GM13977 (cell line): ENCODE measurements at regions not wholly inside any gene's neighbourhood (a gene's known extent, or its start where the extent isn't known, plus 50 kb on each side); places are given as distances from the start of the nearest gene placed in this dataset.

Experiments
- DNase-seq: peaks from one replicate; pipeline ENCODE4 v3.0.0; 2012; ENCODE audit warnings: low spot score
- in situ Hi-C: fragments of 300-500 bp; cut with MboI; formaldehyde crosslinking; loops from one replicate; pipeline ENCODE4 v1.12.0; 2022; ENCODE audit warnings: low sequenced_read_pairs, low pct_unique_long_range_greater_than_20kb, mixed read lengths, inconsistent platforms; ENCODE audit not compliant: unreplicated experiment
- TF ChIP-seq, protein P1 (sequence below): IDR thresholded peaks from 2 replicates; pipeline ENCODE4 v1.5.1; 2012; ENCODE audit warnings: mild to moderate bottlenecking, control low read depth; ENCODE audit not compliant: insufficient read depth; ENCODE audit errors: extremely low read depth, missing control alignments

DNA sequence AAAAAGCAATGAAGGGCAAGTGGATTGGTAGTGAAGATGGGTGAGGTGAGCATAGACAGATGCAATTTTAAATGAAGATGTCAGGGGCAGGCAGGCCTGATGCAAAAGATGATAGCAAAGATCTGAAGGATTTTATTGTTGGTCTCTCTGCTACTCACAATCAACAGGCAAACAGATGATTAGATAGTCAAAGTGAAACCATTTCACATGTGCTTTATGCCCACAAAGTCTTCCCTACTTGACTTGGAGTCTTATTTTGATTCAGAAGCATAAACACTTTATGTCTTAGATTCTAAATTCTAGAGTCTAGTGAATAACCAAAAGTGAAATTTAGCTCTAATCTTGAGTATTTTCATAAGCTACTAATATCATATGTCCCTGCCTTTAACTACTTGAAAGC lies 153.8 kb upstream of the HNRNPA3 start:
- peak; percentile 41 for DNase-seq
- TF ChIP-seq, protein P1, sequence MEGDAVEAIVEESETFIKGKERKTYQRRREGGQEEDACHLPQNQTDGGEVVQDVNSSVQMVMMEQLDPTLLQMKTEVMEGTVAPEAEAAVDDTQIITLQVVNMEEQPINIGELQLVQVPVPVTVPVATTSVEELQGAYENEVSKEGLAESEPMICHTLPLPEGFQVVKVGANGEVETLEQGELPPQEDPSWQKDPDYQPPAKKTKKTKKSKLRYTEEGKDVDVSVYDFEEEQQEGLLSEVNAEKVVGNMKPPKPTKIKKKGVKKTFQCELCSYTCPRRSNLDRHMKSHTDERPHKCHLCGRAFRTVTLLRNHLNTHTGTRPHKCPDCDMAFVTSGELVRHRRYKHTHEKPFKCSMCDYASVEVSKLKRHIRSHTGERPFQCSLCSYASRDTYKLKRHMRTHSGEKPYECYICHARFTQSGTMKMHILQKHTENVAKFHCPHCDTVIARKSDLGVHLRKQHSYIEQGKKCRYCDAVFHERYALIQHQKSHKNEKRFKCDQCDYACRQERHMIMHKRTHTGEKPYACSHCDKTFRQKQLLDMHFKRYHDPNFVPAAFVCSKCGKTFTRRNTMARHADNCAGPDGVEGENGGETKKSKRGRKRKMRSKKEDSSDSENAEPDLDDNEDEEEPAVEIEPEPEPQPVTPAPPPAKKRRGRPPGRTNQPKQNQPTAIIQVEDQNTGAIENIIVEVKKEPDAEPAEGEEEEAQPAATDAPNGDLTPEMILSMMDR = no peak
- in situ Hi-C loops = no loop called here

DNA sequence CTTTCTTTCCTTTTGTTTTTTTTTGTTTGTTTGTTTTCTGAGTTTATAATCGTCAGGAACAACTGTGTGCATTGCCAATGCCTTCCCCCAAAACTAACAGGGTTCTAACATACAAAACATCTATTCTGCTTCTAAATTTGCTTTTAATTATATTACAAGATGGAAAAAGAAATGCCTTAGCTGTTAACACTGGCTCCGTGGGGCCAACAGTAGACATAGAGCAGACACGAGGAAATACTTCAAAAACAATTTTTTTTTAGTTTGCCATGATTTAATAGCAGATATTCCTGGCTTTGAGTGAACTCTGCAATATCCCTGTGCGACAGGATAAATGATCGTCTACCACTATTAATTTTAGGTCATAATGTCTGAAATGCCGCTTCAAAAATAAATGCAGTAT lies 153.3 kb upstream of the HNRNPA3 start:
- no peak for DNase-seq
- TF ChIP-seq, protein P1 = no peak
- in situ Hi-C loops = no loop called here

DNA sequence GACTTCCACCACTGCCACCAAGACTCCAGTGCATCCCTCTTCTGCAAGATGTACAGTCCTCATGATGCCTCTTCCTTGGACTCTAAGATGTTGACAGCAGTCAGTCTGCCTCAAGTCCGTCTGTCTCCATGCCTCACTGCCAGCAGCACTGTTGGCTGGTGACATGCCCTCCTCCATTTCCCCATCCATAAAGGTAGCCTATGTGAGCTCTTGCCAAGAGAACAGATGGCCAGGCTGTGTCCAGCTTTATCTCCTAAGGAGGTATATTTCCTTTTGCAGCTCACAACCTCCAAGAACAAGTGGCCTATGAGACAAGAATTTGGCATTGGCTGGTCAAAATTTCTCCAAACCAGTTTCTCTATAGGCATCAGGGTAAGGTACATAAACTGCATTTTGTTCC lies 149.3 kb upstream of the HNRNPA3 start:
- TF ChIP-seq, protein P1 = no peak
- no peak for DNase-seq
- in situ Hi-C loops = no loop called here

DNA sequence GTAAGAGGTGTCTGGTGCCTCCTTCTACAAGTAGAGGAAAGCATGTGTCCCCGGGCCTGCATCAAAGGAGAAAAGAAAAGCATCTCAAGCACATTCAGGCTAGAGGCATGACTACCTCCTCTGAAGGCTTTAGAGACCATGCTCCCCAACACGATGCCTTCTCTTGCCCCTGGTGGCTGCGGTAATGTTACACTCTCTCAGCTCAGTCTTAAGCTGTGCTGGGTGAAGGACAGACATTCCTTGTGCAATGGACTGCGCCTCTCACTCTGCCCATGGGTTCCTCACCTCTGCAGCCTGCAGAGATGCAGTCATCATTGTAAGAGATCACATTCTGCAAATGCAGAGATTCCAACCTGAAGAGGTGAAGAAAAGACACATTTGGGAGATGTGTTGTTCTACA lies 148.2 kb upstream of the HNRNPA3 start:
- TF ChIP-seq, protein P1 = no peak
- in situ Hi-C loops = no loop called here

DNA sequence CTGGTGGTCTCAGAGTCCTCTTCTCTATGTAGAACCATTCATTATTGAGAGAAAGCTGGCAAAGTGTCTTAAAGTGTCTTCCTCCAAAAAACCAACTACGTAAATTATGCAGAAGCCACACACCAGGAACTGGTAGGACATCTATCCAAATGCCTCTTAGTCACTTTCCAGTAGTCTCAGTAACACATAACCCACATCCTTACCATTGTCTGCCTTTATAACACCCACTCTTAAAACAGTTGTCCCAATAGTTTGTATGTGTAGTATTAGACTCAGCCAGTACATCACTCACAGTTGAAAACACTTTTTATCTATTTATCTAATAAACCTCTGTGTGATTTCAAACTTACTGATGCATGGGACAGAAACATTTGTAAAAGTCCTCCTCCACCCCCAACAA lies 143.6 kb upstream of the HNRNPA3 start:
- DNase-seq = no peak
- in situ Hi-C loops = no loop called here
- TF ChIP-seq, protein P1 = no peak

More for the DNA sequence above, 148.2 kb upstream of the HNRNPA3 start:
- no peak for DNase-seq

DNA sequence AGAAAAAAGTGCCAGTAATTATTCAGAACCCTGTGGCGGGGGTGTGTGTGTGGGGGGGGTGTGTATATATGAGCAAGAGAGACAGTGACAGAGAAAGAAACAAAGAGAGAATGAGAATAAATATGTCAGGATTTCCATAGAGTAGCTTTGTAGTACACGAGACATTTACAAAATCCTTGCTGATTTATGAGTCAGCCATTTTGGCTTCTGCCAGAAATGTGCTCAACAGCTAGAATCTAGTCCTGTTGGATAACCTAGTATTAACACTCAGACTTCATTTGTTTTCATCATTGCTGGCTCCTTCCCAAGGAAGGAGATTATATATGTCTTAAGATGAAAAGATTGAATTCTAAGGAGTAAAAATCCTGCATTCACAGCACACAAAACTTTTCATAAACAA lies 140.5 kb upstream of the HNRNPA3 start:
- in situ Hi-C loops = no loop called here
- TF ChIP-seq, protein P1 = no peak

DNA sequence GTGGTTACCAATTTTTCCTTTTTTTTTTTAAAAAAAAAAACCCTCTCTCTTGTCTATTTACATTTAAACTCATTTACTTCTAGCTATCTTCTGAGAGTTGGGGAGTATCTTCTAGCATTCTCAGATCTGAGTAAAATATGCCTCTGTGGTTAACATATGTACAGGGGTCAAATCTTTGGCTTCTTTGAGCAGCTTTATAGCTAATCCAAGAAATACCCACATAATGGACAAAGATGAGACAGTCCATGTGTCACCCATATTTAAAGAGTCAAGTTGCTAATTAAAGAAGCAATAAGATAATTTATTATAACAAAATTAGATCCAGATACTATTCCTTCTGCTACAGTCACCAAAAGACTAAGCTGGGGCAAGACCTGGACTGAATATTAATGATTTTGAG lies 139.0 kb upstream of the HNRNPA3 start:
- in situ Hi-C loops = no loop called here
- TF ChIP-seq, protein P1 = no peak

More for the DNA sequence above, 140.5 kb upstream of the HNRNPA3 start:
- no peak for DNase-seq

More for the DNA sequence above, 139.0 kb upstream of the HNRNPA3 start:
- no peak for DNase-seq
